ENCODE measurements at regions not wholly inside any gene's neighbourhood (a gene's known extent, or its start where the extent isn't known, plus 50 kb on each side); places are given as distances from the start of the nearest gene placed in this dataset.

GRCh38 chr3:72657666-72658065, 190.6 kb downstream of the SHQ1 start:
- ChIA-PET CTCF (no interaction called here), POLR2A (no interaction called here)
- BruUV-seq (replicated peaks) = no TSS peak
- Histone ChIP-seq H3K4me3 (ENCODE audit: low read depth in 2 of 2, low read length in 2 of 2) (no peak overlapping the region), H3K36me3 (ENCODE audit: control insufficient read depth, insufficient read depth, low read length) (no peaks in the 10 kb centered on the region), H3K27me3 (ENCODE audit: control insufficient read depth, insufficient read depth, low read length) (no peaks in the 10 kb centered on the region), H3K9me3 (ENCODE audit: control insufficient read depth, insufficient read depth, low read depth, low read length) (no peaks in the 10 kb centered on the region), H3K27ac (ENCODE audit: low read length) (no peak overlapping the region), H3K4me1 (ENCODE audit: control insufficient read depth, insufficient read depth, low read length) (peaks cover 19% of the 10 kb centered on the region)
- in situ Hi-C loops (cut with HindIII; ENCODE audit: low pct_unique_long_range_greater_than_20kb, low sequenced_read_pairs) = no loop called here
- intact Hi-C loops (cut with micrococcal nuclease; ENCODE audit: unreplicated experiment) = no loop called here
- TF ChIP-seq SIN3A (IDR thresholded peaks at IDR 0.05; ENCODE audit: borderline replicate concordance, insufficient read depth, low read depth, low read length) (no peak), REST (IDR thresholded peaks at IDR 0.05; ENCODE audit: insufficient read depth in 1 of 2, low read depth in 2 of 2, low read length in 1 of 2) (no peak), POLR2AphosphoS5 (IDR thresholded peaks at IDR 0.05; ENCODE audit: low read depth, low read length) (no peak), TCF7L2 (IDR thresholded peaks at IDR 0.05; ENCODE audit: low read depth, low read length) (no peak), CTCF (IDR thresholded peaks at IDR 0.05) (no peak)
- ATAC-seq (no peak), DNase-seq (ENCODE audit: low read depth, low spot score) (no peak)

- Histone ChIP-seq H3K36me3 (ENCODE audit: control insufficient read depth, insufficient read depth, low read length) (no peaks in the 10 kb centered on the region), H3K27me3 (ENCODE audit: control insufficient read depth, insufficient read depth, low read length) (no peaks in the 10 kb centered on the region), H3K4me1 (ENCODE audit: control insufficient read depth, insufficient read depth, low read length) (peaks cover 8% of the 10 kb centered on the region), H3K27ac (ENCODE audit: low read length) (no peak overlapping the region), H3K9me3 (ENCODE audit: control insufficient read depth, insufficient read depth, low read depth, low read length) (no peaks in the 10 kb centered on the region), H3K4me3 (ENCODE audit: low read depth in 2 of 2, low read length in 2 of 2) (no peak overlapping the region)
- ATAC-seq (no peak), DNase-seq (ENCODE audit: low read depth, low spot score) (no peak)
- in situ Hi-C loops (cut with HindIII; ENCODE audit: low pct_unique_long_range_greater_than_20kb, low sequenced_read_pairs) (no loop called here), intact Hi-C loops (cut with micrococcal nuclease; ENCODE audit: unreplicated experiment) (no loop called here)
- ChIA-PET POLR2A (no interaction called here), CTCF (interaction anchor here (0.6 kb wide), 1 partner anchor 915 kb away, joined by 3 read pairs; no protein-coding TSS in a partner anchor)
- no peak for TF ChIP-seq POLR2AphosphoS5 (IDR thresholded peaks at IDR 0.05; ENCODE audit: low read depth, low read length)
- no peak for TF ChIP-seq TCF7L2 (IDR thresholded peaks at IDR 0.05; ENCODE audit: low read depth, low read length)
- no peak for TF ChIP-seq SIN3A (IDR thresholded peaks at IDR 0.05; ENCODE audit: borderline replicate concordance, insufficient read depth, low read depth, low read length)
- TF ChIP-seq CTCF (IDR thresholded peaks at IDR 0.05) = peak; percentile 32
- BruUV-seq (replicated peaks) = no TSS peak
Observed at GRCh38 chr3:72655723-72656122, 192.5 kb downstream of the SHQ1 start.
